Activated T-cell treated with anti-CD3 and anti-CD28 coated beads, Interleukin-2, amount 50 U/mL, for 72 hours (primary cell): ENCODE measurements at regions not wholly inside any gene's neighbourhood (a gene's known extent, or its start where the extent isn't known, plus 50 kb on each side); places are given as distances from the start of the nearest gene placed in this dataset.
"Not testable (repeated sequence)": the region's sequence is repeated elsewhere in the genome, so short reads cannot be mapped to it uniquely, and the experiment has no call there.

ENCODE experiments used
- ATAC-seq, 2 donors: fragments of 150-1000 bp; cut with Tn5 transposase; replicated peaks in 1 of 2; 2 replicates each; pipeline ENCODE4 v1.10.0; 2021; ENCODE audit warnings: moderate library complexity in 2 of 2, mild to moderate bottlenecking in 1 of 2
- DNase-seq, 2 donors: peaks; one replicate each; pipeline ENCODE4 v3.0.0; 2021 to 2022; ENCODE audit warnings: mixed read lengths in 1 of 2
- H3K27ac Mint-ChIP-seq: one replicate; pipeline ENCODE4 v1.8.0; 2022; ENCODE audit warnings: mild to moderate bottlenecking, moderate library complexity, mixed read lengths
- H3K27me3 Mint-ChIP-seq: one replicate; pipeline ENCODE4 v1.8.0; 2022; ENCODE audit warnings: low read depth, mixed read lengths
- H3K36me3 Mint-ChIP-seq, 2 donors: one replicate each; pipeline ENCODE4 v1.8.0; 2022; ENCODE audit warnings: mixed read lengths in 2 of 2, mild to moderate bottlenecking in 1 of 2; ENCODE audit not compliant: insufficient read depth in 2 of 2
- H3K4me1 Mint-ChIP-seq: one replicate; pipeline ENCODE4 v1.8.0; 2022; ENCODE audit warnings: low read depth, mixed read lengths
- H3K4me3 Mint-ChIP-seq, 2 donors: one replicate each; pipeline ENCODE4 v1.8.0; 2022; ENCODE audit warnings: mild to moderate bottlenecking in 2 of 2, mixed read lengths in 2 of 2, moderate library complexity in 2 of 2
- H3K9me3 Mint-ChIP-seq, 2 donors: one replicate each; pipeline ENCODE4 v1.8.0; 2022; ENCODE audit warnings: mixed read lengths in 2 of 2

DNA sequence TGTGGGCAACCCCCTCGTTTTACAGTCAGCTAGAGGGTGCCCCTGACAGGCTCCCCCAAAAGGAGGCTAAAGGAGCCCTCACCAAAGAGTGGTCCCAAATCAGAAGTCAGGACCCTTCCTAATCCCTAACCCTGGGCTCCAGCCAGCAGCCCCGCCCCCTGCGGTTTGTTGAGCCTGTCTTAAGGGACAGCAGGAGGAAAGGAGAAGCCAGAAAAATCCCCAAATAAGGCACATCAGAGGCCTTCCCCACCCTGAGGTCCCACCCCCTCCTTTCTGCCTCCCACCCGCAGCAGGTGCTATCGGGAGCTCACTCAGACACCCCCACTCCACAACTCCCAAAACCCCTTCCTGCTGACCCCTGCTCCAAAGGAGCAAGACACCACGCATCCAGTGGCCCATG lies 127.2 kb downstream of the TNFRSF13B start:
- not testable (repeated sequence) for DNase-seq, H3K36me3 Mint-ChIP-seq, H3K4me1 Mint-ChIP-seq, H3K27me3 Mint-ChIP-seq, H3K9me3 Mint-ChIP-seq, H3K4me3 Mint-ChIP-seq, ATAC-seq, H3K27ac Mint-ChIP-seq

DNA sequence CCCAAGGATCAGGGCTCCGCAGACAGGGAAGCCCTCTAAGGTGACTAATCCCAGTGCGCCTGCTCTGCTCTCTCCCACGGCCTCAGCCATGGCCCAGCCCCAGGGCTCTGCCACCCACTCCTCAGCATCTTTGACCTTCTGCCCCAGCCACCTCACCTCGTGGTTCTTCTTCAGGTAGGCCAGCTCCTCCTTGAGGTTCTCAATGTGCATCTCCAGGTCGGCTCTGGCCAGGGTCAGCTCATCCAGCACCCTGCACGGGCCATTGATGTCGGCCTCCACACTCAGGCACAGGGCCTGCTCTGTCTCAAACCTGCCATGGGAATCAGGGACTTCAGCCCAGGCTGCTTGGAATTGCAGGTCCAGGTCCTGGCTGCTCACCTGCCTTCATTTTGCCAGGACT lies 128.4 kb downstream of the TNFRSF13B start:
- H3K36me3 Mint-ChIP-seq, ATAC-seq, H3K27ac Mint-ChIP-seq, H3K4me1 Mint-ChIP-seq, DNase-seq, H3K27me3 Mint-ChIP-seq, H3K9me3 Mint-ChIP-seq, H3K4me3 Mint-ChIP-seq: not testable (repeated sequence)

DNA sequence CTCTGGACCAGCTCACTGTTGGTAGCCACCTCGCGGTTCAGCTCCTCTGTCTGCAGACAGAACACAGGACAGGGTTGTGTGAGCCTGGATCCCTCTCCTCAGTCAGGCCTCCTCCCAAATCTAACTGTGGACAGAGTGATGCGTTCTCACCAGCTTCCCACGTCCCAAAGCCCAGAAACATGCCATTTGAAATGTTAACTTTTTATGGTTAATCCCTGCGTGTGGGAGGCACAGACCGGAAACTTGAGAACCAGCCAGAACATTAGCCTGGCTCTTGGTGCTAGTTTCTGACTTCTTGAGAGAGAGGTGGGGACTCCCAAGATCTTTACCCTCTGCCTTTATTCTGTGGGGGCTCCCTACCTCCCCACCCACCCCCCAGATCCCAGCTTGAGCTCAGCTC lies 129.6 kb downstream of the TNFRSF13B start:
- H3K36me3 Mint-ChIP-seq, H3K27ac Mint-ChIP-seq, H3K9me3 Mint-ChIP-seq, H3K27me3 Mint-ChIP-seq, DNase-seq, ATAC-seq, H3K4me3 Mint-ChIP-seq, H3K4me1 Mint-ChIP-seq: not testable (repeated sequence)

DNA sequence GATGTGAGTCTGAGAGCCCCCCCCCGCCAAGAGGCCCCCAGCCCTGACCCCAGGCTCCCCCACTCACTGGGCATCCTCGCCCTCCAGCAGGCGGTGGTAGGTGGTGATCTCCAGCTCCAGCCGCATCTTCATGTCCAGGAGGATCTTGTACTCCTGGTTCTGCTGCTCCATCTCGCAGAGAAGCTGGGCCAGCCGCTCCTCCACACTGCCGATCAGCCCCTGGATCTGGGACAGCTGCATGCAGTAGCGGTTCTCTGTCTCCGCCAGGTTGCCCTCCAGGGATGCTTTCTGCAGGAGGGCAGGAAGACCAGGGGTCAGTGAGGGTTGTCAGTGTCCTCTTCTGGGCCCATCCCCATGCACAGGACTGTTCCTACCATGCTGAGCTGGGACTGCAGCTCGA lies 130.0 kb downstream of the TNFRSF13B start:
- H3K4me1 Mint-ChIP-seq, H3K36me3 Mint-ChIP-seq, ATAC-seq, DNase-seq, H3K27ac Mint-ChIP-seq, H3K27me3 Mint-ChIP-seq, H3K9me3 Mint-ChIP-seq, H3K4me3 Mint-ChIP-seq: not testable (repeated sequence)

DNA sequence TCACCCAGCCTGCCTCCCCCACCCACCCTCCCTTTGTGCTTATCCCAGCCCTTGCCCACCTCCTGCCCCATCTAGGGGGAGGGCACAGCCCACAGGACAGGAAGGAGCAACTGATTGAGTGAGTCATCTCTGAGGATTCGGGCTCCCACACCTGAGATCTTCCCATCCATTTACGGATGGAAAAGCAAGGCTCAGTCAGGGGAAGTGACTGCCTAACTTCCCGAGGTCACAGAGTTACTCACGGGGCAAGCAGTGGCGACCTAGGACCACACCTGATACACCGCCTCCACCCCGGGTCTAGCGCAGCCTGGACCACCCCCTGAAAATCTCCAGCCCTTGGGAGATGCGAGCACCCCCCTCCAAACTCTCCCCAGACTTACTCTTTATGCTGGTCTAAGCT lies 131.7 kb downstream of the TNFRSF13B start:
- H3K27me3 Mint-ChIP-seq, H3K4me1 Mint-ChIP-seq, H3K27ac Mint-ChIP-seq, ATAC-seq, H3K36me3 Mint-ChIP-seq, DNase-seq, H3K9me3 Mint-ChIP-seq, H3K4me3 Mint-ChIP-seq: not testable (repeated sequence)

DNA sequence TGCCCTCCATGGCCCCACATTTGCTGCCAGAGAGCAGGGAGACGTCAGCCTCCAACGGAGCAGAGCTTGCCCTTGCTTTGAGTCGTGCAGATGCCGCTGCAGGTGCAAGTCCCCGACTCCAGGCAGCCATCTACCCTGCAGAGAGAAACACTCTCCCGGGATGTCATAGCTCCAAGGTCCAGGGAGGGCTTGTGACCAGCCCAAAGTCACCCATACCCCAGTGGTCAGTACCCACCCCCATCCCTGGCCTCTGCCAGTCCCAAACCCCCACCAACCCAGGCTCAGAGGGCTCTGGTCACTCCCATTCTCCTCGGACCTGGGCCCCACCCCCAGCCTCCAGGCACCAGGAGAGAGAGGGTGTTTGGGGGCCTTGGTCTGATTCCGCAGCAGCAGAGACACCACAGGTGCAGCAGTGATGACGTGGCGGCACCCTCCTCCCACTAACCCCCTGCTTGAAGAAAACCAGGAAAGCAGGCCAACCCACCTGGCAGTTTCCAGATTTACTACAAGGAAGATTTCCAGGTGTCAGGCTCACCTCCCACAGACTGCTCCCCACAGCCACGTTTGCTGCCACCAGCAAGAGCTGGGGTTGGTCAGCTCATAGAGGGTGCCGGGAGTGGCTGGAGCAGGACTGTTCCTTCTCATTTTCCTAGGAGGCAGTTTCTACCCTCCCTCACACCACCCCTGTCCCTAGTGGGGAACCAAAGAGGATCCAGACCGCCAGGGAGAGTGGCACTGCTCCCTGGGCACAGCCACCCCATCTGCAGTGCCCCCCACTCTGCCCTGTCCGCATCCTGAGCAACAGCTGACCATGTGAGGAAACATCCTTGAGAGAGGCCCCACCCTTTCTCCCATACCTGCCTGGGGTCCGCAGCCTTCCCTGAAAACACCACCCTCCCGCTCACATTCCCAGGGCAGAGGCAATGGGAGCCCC lies 132.4 kb downstream of the TNFRSF13B start:
- H3K4me1 Mint-ChIP-seq, ATAC-seq, DNase-seq, H3K9me3 Mint-ChIP-seq, H3K27me3 Mint-ChIP-seq, H3K4me3 Mint-ChIP-seq, H3K27ac Mint-ChIP-seq, H3K36me3 Mint-ChIP-seq: not testable (repeated sequence)

DNA sequence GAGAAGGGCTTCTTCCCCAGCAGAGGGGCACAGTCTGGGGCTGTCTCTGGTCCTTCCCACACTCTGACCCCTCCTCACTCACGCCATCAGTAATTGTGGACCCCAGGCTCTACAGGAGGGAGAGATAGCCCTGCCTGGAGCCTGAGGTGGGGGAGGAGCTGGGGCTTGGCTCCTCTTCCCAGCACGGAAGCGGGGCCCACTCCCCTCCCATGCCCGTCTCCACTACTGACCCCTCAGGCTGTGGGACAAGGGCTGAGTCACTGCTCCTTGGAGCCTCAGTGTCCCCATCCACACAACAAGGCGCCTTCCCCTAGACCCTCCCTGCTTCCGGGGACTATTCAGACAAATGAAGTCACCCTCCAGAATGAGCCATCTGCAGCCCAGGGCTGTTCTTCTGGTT lies 133.1 kb downstream of the TNFRSF13B start:
- H3K9me3 Mint-ChIP-seq, ATAC-seq, DNase-seq, H3K36me3 Mint-ChIP-seq, H3K4me1 Mint-ChIP-seq, H3K27me3 Mint-ChIP-seq, H3K4me3 Mint-ChIP-seq, H3K27ac Mint-ChIP-seq: not testable (repeated sequence)

DNA sequence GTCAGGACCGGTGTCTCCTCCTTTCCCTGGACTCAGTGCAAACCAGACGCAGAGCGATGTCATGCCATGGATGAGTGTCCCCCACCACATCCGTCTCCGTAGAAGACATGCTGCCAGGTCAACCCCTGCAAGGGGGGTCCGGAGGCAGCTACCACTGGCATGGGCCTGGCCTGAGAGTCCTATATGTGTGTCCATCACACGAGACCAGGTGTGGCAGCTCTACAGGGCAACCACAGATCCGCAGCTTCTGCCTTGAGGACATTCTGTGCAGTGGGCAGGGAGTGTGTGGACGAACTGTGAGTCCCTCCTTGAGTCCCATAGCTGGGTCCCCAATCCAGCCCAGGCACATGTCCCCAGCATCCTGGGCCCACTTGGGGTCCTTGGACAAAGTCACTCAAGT lies 133.6 kb downstream of the TNFRSF13B start:
- H3K4me3 Mint-ChIP-seq, H3K27ac Mint-ChIP-seq, H3K27me3 Mint-ChIP-seq, DNase-seq, H3K9me3 Mint-ChIP-seq, H3K4me1 Mint-ChIP-seq, H3K36me3 Mint-ChIP-seq, ATAC-seq: not testable (repeated sequence)

DNA sequence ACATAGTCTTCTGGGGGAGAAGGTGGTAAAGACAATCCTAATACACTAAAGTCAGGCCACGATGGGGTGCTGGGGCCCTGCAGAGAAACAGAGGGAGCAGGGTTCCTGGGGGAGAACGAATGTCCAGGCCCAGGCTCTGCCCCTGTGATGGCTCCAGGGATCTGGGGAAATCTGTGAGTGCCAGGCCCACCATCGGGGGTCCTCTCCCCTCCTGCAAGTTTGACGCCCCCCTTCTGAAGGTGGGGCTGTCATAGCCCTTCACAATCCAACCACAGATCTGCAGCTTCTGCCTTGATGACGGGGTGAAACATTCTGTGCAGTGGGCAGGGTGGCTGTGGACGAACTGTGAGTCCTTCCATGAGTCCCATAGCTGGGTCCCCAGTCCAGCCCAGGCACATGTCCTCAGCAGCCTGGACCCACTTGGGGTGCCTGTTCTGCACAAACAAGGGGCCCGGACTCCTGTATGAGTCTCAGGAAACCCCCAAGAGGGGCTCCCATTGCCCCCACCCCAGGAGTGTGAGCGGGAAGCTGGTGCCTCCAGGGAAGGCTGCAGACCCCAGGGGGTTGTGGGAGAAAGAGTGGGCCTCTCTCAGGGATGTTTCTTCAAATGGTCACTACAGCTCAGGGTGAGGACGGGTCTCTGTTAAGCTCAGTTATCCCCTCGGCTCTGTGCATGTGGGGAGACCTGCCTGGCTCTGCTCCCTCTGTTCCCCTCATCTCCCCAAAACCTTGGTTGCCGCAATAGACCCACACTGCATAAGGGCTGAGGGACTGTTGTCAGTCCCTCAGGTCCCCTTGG lies 134.3 kb downstream of the TNFRSF13B start:
- not testable (repeated sequence) for H3K4me1 Mint-ChIP-seq, DNase-seq, ATAC-seq, H3K9me3 Mint-ChIP-seq, H3K4me3 Mint-ChIP-seq, H3K27me3 Mint-ChIP-seq, H3K27ac Mint-ChIP-seq, H3K36me3 Mint-ChIP-seq

DNA sequence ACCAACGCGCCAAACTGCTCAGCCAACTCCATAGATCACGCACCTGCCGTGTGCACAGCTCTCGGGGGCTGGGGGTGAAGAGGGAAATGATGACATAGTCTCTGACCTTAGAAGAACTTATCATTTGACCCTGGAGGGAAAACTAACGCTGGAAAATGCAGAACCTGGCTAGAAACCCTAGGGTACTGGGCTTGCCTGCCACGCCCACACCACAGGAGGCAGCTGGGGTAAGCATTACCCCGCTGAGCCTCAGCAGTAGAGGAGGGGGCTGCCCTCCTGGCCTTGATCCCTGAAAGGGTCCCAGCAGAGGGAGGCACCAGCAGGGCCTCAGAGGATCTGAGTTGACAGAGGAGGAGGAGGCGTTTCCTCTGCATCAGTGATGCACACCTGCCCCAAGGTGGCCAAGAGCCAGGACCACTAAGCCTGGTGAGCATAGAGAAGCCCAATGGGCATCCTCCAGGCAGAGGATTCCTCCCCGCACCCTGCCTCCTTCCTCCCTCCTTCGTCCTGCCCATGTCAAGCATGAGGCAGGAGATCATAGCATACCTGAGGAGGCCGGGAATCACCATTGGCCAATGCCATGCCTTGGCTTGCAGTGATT lies 135.5 kb downstream of the TNFRSF13B start:
- not testable (repeated sequence) for H3K27me3 Mint-ChIP-seq, DNase-seq, H3K27ac Mint-ChIP-seq, H3K36me3 Mint-ChIP-seq, H3K4me3 Mint-ChIP-seq, H3K4me1 Mint-ChIP-seq, H3K9me3 Mint-ChIP-seq, ATAC-seq

DNA sequence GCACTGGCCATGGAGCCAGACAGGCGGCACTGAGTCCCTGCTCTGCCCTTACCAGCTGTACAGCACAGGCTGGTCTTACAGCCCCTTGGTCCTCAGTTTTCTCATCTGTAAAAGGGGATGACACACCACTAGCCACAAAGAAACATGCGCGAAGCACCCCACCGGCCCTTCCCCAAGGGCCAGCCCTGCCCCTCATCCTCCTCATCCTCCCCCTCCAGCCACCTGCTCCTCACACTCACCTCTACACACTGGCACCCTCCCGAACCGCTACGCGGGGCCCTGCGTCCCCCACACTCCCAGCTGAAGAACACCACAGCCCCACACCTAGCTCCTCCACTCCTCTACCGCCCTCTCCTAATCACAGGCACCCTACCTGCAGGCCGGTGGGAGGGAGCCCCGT lies 138.4 kb downstream of the TNFRSF13B start:
- H3K36me3 Mint-ChIP-seq, H3K27ac Mint-ChIP-seq, H3K27me3 Mint-ChIP-seq, H3K4me3 Mint-ChIP-seq, DNase-seq, H3K9me3 Mint-ChIP-seq, ATAC-seq, H3K4me1 Mint-ChIP-seq: not testable (repeated sequence)

DNA sequence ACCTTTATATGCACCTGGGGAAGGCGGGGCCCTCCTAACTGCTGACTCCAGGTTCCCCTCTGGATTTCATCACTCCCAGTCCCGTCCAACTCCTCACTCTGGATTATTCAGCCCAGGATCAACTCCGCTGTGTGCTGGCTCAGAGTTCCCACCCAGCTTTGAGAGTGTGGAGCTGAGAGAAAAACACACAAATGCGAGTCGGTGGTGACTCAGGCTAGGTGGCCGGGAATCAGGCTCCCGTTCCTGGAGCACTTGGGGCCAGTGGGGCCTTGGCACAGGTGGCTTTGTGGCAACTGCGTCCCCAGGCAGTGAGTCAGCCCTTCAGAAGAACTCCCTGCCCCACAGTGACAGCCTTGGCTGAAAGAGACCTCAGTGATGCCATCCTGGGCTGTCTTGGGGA lies 139.1 kb downstream of the TNFRSF13B start:
- not testable (repeated sequence) for H3K9me3 Mint-ChIP-seq, ATAC-seq, DNase-seq, H3K4me1 Mint-ChIP-seq, H3K4me3 Mint-ChIP-seq, H3K27ac Mint-ChIP-seq, H3K27me3 Mint-ChIP-seq, H3K36me3 Mint-ChIP-seq

DNA sequence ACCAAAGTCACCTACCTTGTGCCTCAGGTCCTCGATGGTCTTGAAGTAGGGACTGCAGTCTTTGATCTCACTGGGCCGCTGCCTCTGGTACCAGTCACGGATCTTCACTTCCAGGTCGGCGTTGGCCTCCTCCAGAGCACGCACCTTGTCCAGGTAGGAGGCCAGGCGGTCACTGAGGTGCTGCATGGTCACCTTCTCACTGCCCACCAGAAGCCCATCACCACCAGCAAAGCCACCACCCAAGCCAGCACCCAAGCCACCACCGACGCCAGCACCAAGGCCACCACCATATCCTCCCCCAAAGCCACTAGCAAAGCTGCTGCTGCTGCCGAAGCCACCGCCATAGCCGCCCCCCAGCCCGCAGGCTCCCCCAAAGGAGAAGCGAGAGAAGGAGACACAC lies 139.7 kb downstream of the TNFRSF13B start:
- not testable (repeated sequence) for H3K4me3 Mint-ChIP-seq, DNase-seq, H3K9me3 Mint-ChIP-seq, H3K27me3 Mint-ChIP-seq, H3K36me3 Mint-ChIP-seq, H3K27ac Mint-ChIP-seq, H3K4me1 Mint-ChIP-seq, ATAC-seq
